Left colon (tissue), 2 donors: ENCODE measurements at regions not wholly inside any gene's neighbourhood (a gene's known extent, or its start where the extent isn't known, plus 50 kb on each side); places are given as distances from the start of the nearest gene placed in this dataset.
"Not testable (repeated sequence)": the region's sequence is repeated elsewhere in the genome, so short reads cannot be mapped to it uniquely, and the experiment has no call there.

Source experiments
- ATAC-seq: fragments of 200-7000 bp; cut with Tn5 transposase; one replicate; pipeline ENCODE4 v1.9.1; 2020; ENCODE audit warnings: mild to moderate bottlenecking, moderate library complexity
- DNase-seq, 2 donors: peaks; one replicate each; pipeline ENCODE4 v3.0.0-alpha.2; 2020
- intact Hi-C, 2 donors: fragments of 100-400 bp; cut with DNase I in 1 of 2; cut with micrococcal nuclease in 1 of 2; formaldehyde crosslinking; loops; one replicate each; pipeline versions ENCODE4 v1.11.2 to v1.14.0; 2022; cut with DNase I, micrococcal nuclease
- donor health status: DM: no; HTN: no; CAD: no.
- donor health status: DM: yes; HTN: yes; CAD: no.

- intact Hi-C loops, result no loop called here
- ATAC-seq (no peak), DNase-seq (no peak)
These were observed 248.6 kb downstream of the HNRNPD start for GRCh38 chr4:82124932-82125786.

- intact Hi-C loops, result no loop called here
- no peak for DNase-seq
- ATAC-seq, result no peak
These were observed 249.4 kb downstream of the HNRNPD start for GRCh38 chr4:82124365-82124764.

- intact Hi-C loops, result no loop called here
- ATAC-seq, result no peak
- no peak for DNase-seq
These were observed 249.9 kb downstream of the HNRNPD start for GRCh38 chr4:82123934-82124333.

- DNase-seq, intact Hi-C loops, ATAC-seq: not testable (repeated sequence)
These were observed 258.6 kb downstream of the HNRNPD start for GRCh38 chr4:82115183-82115582.

GRCh38 chr4:82108506-82108905 lies 265.3 kb downstream of the HNRNPD start:
- DNase-seq (no peak), ATAC-seq (no peak)
- intact Hi-C loops, result no loop called here

GRCh38 chr4:82104578-82104977 lies 269.2 kb downstream of the HNRNPD start:
- intact Hi-C loops, result no loop called here
- DNase-seq, result no peak
- ATAC-seq, result no peak

- DNase-seq, result no peak
- ATAC-seq, result no peak
- intact Hi-C loops, result no loop called here
These were observed 273.7 kb downstream of the HNRNPD start for GRCh38 chr4:82099928-82100579.

GRCh38 chr4:82097504-82097903 lies 276.3 kb downstream of the HNRNPD start:
- intact Hi-C loops, result no loop called here
- DNase-seq, result no peak
- ATAC-seq, result no peak

- ATAC-seq (no peak), DNase-seq (no peak)
- intact Hi-C loops, result no loop called here
These were observed 283.1 kb downstream of the HNRNPD start for GRCh38 chr4:82090717-82091116.

GRCh38 chr4:82084747-82085146 lies 289.0 kb downstream of the HNRNPD start:
- DNase-seq, result no peak
- no peak for ATAC-seq
- intact Hi-C loops, result no loop called here

- DNase-seq, ATAC-seq, intact Hi-C loops: not testable (repeated sequence)
These were observed 296.3 kb downstream of the HNRNPD start for GRCh38 chr4:82077471-82077995.

GRCh38 chr4:82076809-82077208 lies 297.0 kb downstream of the HNRNPD start:
- ATAC-seq (no peak), DNase-seq (no peak)
- intact Hi-C loops, result no loop called here

GRCh38 chr4:82076359-82076758 lies 297.4 kb downstream of the HNRNPD start:
- intact Hi-C loops, result no loop called here
- DNase-seq (no peak), ATAC-seq (no peak)

- intact Hi-C loops, result no loop called here
- ATAC-seq (no peak), DNase-seq (no peak)
These were observed 301.8 kb downstream of the HNRNPD start for GRCh38 chr4:82071951-82072350.

GRCh38 chr4:82069883-82070638 lies 303.7 kb downstream of the HNRNPD start:
- intact Hi-C loops, result no loop called here
- ATAC-seq, result no peak

GRCh38 chr4:82063017-82063416 lies 310.8 kb downstream of the HNRNPD start:
- intact Hi-C loops, result no loop called here
- no peak for DNase-seq
- no peak for ATAC-seq

More at GRCh38 chr4:82069883-82070638, 303.7 kb downstream of the HNRNPD start:
- DNase-seq, result no peak

- ATAC-seq (no peak), DNase-seq (no peak)
- intact Hi-C loops, result no loop called here
These were observed 315.7 kb downstream of the HNRNPD start for GRCh38 chr4:82057990-82058544.

GRCh38 chr4:82055156-82055555 lies 318.6 kb downstream of the HNRNPD start:
- no peak for DNase-seq
- no peak for ATAC-seq
- intact Hi-C loops, result no loop called here

GRCh38 chr4:82053396-82053795 lies 320.4 kb downstream of the HNRNPD start:
- no peak for DNase-seq
- no peak for ATAC-seq
- intact Hi-C loops, result no loop called here
